Esophagus (tissue), 2 donors: ENCODE measurements at regions not wholly inside any gene's neighbourhood (a gene's known extent, or its start where the extent isn't known, plus 50 kb on each side); places are given as distances from the start of the nearest gene placed in this dataset.
"Not testable (repeated sequence)": the region's sequence is repeated elsewhere in the genome, so short reads cannot be mapped to it uniquely, and the experiment has no call there.

Experiments used
- H3K27ac ChIP-seq, 2 donors: one replicate each; pipeline ENCODE4 v1.5.1; 2013; ENCODE audit warnings: low read depth in 2 of 2, mild to moderate bottlenecking in 2 of 2, inconsistent platforms in 1 of 2, low read length in 1 of 2, moderate library complexity in 1 of 2
- H3K27me3 ChIP-seq, 2 donors: one replicate each; pipeline ENCODE4 v1.6.1; 2013; ENCODE audit warnings: low read length in 2 of 2, control low read depth in 1 of 2, mild to moderate bottlenecking in 1 of 2; ENCODE audit not compliant: insufficient read depth in 2 of 2, control insufficient read depth in 1 of 2
- H3K36me3 ChIP-seq, 2 donors: one replicate each; pipeline ENCODE4 v1.6.1; 2013; ENCODE audit warnings: low read length in 1 of 2; ENCODE audit not compliant: control insufficient read depth in 2 of 2, insufficient read depth in 2 of 2
- H3K4me1 ChIP-seq, 2 donors: one replicate each; pipeline ENCODE4 v1.6.1; 2013; ENCODE audit warnings: low read length in 1 of 2; ENCODE audit not compliant: control insufficient read depth in 2 of 2, insufficient read depth in 2 of 2
- H3K4me3 ChIP-seq, 2 donors: one replicate each; pipeline ENCODE4 v1.5.1; 2013; ENCODE audit warnings: low read length in 2 of 2, mild to moderate bottlenecking in 2 of 2, low read depth in 1 of 2, moderate library complexity in 1 of 2
- H3K9me3 ChIP-seq, 2 donors: one replicate each; pipeline ENCODE4 v1.6.1; 2013; ENCODE audit warnings: mild to moderate bottlenecking in 2 of 2, low read depth in 1 of 2, low read length in 1 of 2, moderate library complexity in 1 of 2; ENCODE audit not compliant: control insufficient read depth in 2 of 2, insufficient read depth in 1 of 2
- WGBS, 2 donors: extraction: QIAGEN DNeasy Blood & Tissue Kit; methylation state at CpG; one replicate each; pipeline ENCODE4 v1.1.7; 2013; 5-methylcytosine and 5-hydroxymethylcytosine counted together
- donor health status: healthy with polysubstance abuse.
- donor health status: Bipolar disorder and iron deficiency.

DNA sequence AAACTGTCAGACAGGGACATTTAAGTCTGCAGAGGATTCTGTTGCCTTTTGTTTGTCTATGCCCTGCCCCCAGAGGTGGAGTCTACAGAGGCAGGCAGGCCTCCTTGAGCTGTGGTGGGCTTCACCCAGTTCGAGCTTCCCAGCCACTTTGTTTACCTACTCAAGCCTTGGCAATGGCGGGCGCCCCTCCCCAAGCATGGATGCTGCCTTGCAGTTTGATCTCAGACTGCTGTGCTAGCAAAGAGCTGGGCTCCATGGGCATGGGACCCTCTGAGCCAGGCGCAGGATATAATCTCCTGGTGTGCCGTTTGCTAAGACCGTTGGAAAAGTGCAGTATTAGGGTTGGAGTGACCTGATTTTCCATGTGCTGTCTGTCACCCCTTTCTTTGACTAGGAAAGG is 734.9 kb downstream of the TENT5A start:
- not testable (repeated sequence) for H3K9me3 ChIP-seq, H3K4me1 ChIP-seq, H3K4me3 ChIP-seq, H3K27ac ChIP-seq, H3K27me3 ChIP-seq, H3K36me3 ChIP-seq
- WGBS, 2 donors: 78 to 90% methylated on average over 6 of the region's 6 CpGs

DNA sequence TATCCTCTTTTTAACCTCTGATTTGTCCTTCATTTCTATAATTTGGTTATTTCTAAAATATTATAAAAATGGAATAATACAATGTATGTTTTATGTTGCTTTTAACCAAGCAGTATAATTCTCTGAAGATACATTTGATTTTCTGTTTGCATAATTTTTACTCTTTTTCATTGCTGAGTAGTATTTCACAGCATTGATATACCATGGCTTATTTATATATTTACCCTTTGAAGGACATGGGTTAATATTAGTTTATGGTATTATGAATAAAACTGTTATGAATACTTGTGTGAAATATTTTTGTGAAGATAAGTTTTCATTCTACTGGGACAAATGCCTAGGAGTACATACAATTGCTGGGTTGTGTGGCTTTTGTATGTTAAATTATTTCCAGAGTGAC is 748.6 kb downstream of the TENT5A start:
- Histone ChIP-seq H3K27me3 (no peaks in the 10 kb centered on the region), H3K27ac (no peak overlapping the region), H3K36me3 (no peaks in the 10 kb centered on the region), H3K4me3 (no peak overlapping the region), H3K4me1 (no peaks in the 10 kb centered on the region), H3K9me3 (peaks cover 0 to 6% of the 10 kb centered on the region in 2 donors)

DNA sequence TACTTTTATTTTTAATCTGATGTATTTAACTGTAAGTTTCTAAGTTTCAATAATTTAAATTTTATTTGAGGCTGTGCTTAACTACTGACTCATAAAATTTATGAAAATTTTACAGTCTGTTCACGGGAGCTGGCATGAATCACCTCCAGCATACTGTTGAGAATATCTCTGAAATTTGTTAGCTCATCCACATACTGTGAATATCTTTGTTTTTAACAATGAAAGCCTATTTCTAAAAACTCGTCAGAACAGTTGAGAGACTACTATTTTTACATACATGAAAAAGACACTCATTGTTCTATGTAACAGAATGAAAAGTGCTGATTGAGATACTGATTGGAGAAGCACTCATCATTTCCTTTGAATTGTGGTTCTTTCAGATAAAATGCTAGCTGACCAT is 749.3 kb downstream of the TENT5A start:
- H3K4me1 ChIP-seq: no peaks in the 10 kb centered on the region
- H3K9me3 ChIP-seq: peaks cover 0 to 6% of the 10 kb centered on the region in 2 donors
- no peak overlapping the region for H3K27ac ChIP-seq
- H3K27me3 ChIP-seq: no peaks in the 10 kb centered on the region
- no peak overlapping the region for H3K4me3 ChIP-seq
- 66 to 80% methylated on average over 2 of the region's 2 CpGs for WGBS, 2 donors
- H3K36me3 ChIP-seq: no peaks in the 10 kb centered on the region

DNA sequence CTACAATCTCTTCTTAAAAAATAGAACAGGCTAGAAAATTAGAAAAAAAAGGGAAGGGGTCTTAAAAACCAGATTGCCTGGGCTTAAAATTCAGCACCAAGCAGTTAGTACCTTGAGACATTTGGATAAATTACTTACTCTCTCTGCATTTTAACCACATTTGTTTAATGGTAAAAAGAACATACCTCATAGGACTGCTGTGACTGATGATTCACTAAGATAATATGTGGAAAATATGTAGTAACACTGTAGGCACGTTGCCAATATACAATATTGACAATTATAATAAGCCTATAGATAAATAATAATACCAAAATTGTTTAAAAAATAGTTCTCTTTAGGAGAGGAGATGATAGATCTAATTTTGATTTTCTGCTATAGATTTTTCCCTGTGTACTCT is 750.4 kb downstream of the TENT5A start:
- Histone ChIP-seq H3K9me3 (peaks cover 0 to 6% of the 10 kb centered on the region in 2 donors), H3K27me3 (no peaks in the 10 kb centered on the region), H3K4me1 (no peaks in the 10 kb centered on the region), H3K4me3 (no peak overlapping the region), H3K27ac (no peak overlapping the region), H3K36me3 (no peaks in the 10 kb centered on the region)
- WGBS, 2 donors: 15 to 26% methylated on average over 1 of the region's 1 CpG

DNA sequence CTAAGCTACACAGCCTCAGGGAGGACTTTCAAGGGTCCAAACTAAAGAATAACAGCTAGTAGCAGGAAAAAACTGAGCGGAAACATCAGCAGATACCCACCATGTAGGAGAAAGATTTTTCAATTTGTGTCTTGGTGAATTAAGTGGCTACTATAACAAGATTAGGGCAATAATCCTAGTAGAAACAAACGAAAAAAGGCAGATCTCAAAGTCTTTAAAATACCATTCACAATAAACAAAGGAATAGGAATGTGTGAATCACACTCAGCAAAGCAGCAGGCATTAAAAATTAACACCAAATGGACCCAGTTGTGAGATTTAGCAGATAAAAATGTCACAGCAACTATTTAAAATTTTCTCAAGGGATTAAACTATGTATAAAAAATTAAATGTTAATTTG is 761.2 kb downstream of the TENT5A start:
- no peak overlapping the region for H3K27ac ChIP-seq
- WGBS, 2 donors: 52 to 56% methylated on average over 2 of the region's 2 CpGs
- no peaks in the 10 kb centered on the region for H3K27me3 ChIP-seq
- no peak overlapping the region for H3K4me3 ChIP-seq
- no peaks in the 10 kb centered on the region for H3K9me3 ChIP-seq
- H3K36me3 ChIP-seq: no peaks in the 10 kb centered on the region
- H3K4me1 ChIP-seq: no peaks in the 10 kb centered on the region

DNA sequence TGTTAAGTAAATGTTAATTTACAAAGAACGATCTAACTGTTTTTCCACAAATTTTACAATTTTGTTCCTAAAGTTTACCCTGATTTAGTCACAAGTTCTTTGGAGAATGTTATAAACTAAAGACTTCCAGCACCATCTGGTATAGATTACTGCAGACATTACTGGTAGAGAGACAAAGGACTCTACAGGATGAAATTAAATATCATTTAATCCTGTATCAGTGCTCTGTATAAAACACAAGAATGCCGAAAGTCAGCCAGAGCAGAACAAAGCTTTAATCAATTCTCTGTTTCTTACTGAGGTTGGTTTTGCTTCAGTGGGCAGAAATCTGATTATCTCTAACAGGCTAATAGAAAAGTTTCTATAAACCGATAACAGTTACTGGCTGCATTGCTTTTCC is 763.6 kb downstream of the TENT5A start:
- Histone ChIP-seq H3K36me3 (no peaks in the 10 kb centered on the region), H3K4me1 (no peaks in the 10 kb centered on the region), H3K27ac (no peak overlapping the region), H3K9me3 (no peaks in the 10 kb centered on the region), H3K27me3 (no peaks in the 10 kb centered on the region), H3K4me3 (no peak overlapping the region)
- WGBS, 2 donors: 73 to 75% methylated on average over 3 of the region's 3 CpGs

DNA sequence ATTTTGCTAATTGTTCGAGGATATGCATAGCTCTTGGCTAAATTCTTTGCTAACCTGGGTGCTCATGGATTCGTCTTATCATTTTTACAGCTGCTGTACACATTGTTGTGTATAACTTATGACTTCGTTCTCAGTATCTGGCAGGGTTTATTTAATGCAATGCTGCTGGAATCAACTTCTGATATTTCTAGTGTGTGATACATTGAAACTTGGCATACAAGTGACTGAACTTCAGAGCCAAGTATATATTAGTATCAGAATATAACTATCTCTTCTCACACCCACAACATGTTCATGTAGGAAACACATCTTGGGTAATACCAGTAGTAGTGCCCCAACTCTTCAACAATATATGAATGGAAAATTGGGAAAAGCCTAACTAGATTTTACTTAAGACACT is 764.2 kb downstream of the TENT5A start:
- H3K27me3 ChIP-seq: no peaks in the 10 kb centered on the region
- no peaks in the 10 kb centered on the region for H3K9me3 ChIP-seq
- no peaks in the 10 kb centered on the region for H3K36me3 ChIP-seq
- H3K4me1 ChIP-seq: no peaks in the 10 kb centered on the region
- whole genome bisulfite sequencing, 2 donors: 61 to 63% methylated on average over 3 of the region's 3 CpGs
- no peak overlapping the region for H3K4me3 ChIP-seq
- H3K27ac ChIP-seq: no peak overlapping the region

DNA sequence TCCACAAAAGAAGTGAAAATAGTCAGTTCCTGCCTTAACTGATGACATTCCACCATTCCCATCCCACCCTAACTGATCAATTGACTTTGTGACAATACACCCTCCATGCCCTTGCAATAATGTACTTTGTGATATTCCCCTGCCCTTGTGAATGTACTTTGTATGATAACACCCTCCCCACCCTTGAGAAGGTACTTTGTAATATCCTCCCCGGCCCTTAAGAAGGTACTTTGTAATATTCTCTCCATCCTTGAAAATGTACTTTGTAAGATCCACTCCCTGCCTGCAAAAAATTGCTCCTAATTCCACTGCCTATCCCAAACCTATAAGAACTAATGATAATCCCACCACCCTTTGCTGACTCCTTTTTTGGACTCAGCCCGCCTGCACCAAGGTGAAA is 771.3 kb downstream of the TENT5A start:
- not testable (repeated sequence) for H3K4me3 ChIP-seq, H3K27ac ChIP-seq, H3K9me3 ChIP-seq, H3K36me3 ChIP-seq, H3K4me1 ChIP-seq, H3K27me3 ChIP-seq
- 84 to 85% methylated on average over 2 of the region's 2 CpGs for WGBS, 2 donors

DNA sequence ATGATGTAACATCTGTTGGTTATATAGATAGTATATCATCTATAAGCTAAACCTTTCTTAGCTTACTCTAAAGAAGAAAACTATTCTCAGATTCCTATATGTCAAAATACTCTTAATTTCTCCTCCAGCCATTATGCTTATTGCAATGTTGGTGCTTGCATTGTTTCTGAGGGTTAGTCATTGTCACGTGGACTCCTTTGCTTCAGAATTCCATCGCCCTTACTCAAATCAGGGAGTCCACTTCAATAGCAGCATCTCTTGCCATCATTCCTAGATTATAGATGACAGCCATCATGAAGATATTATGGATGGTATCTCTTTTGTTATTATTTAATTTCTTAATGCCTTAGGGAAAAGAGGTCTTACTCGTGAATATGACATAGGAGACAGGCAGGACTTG is 776.1 kb downstream of the TENT5A start:
- H3K36me3 ChIP-seq: no peaks in the 10 kb centered on the region
- H3K27me3 ChIP-seq: no peaks in the 10 kb centered on the region
- H3K4me3 ChIP-seq: no peak overlapping the region
- peaks cover 3% of the 10 kb centered on the region in 2 donors for H3K9me3 ChIP-seq
- H3K4me1 ChIP-seq: no peaks in the 10 kb centered on the region
- WGBS, 2 donors: 66 to 71% methylated on average over 3 of the region's 3 CpGs
- H3K27ac ChIP-seq: no peak overlapping the region

DNA sequence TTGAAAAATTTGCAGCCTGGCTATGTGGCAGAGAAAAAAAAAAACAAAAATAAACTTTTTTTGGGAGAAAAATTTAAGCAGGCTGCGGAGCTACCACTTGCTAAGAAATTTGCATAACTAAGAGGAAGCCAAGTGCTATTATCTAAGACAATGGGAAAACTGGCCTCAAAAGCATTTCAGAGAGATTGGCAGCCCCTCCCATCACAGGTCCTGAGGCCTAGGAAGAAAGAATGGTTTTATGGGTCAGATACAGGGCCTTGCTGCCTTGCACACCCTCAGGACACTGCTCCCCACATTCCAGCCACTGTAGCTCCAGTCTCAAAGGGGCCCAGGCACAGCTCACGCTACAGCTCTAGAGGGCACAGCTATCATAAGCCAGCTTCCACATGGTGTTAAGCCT is 777.9 kb downstream of the TENT5A start:
- Histone ChIP-seq H3K4me1 (no peaks in the 10 kb centered on the region), H3K36me3 (no peaks in the 10 kb centered on the region), H3K4me3 (no peak overlapping the region), H3K9me3 (no peaks in the 10 kb centered on the region), H3K27ac (no peak overlapping the region), H3K27me3 (no peaks in the 10 kb centered on the region)
- WGBS, 2 donors: 80 to 84% methylated on average over 2 of the region's 2 CpGs
